HS-27A (cell line): ENCODE measurements at regions not wholly inside any gene's neighbourhood (a gene's known extent, or its start where the extent isn't known, plus 50 kb on each side); places are given as distances from the start of the nearest gene placed in this dataset.

ENCODE experiments used
- DNase-seq: peaks from one replicate; pipeline ENCODE4 v3.0.0-alpha.2; 2012; ENCODE audit warnings: low read depth, missing footprints

DNA sequence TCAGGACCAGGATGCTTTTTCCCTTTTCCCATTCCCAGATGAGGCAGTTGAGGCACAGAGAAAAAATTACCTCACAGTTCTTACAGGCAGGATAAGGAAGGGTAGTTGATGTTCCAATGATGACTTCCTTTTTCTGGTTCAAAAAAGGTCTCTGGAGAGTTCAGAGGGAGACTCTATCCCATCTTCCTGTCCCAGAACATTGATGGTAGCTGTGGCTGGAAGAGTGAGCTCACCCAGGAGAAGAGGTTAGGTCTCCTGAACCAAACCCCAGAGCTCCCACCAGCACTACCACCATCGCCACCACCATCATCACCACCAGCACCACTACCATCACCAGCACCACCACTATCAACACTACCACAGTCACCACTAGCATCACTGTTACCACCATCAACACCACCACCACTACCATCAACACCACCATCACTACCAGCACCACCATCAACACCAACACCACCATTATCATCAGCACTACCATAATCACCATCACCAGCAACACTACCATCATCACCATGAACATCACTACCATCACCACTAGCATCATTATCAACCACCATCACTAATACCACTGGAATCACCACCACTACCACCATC, 105.5 kb upstream of the RUNX3 start:
- DNase-seq, result no peak

DNA sequence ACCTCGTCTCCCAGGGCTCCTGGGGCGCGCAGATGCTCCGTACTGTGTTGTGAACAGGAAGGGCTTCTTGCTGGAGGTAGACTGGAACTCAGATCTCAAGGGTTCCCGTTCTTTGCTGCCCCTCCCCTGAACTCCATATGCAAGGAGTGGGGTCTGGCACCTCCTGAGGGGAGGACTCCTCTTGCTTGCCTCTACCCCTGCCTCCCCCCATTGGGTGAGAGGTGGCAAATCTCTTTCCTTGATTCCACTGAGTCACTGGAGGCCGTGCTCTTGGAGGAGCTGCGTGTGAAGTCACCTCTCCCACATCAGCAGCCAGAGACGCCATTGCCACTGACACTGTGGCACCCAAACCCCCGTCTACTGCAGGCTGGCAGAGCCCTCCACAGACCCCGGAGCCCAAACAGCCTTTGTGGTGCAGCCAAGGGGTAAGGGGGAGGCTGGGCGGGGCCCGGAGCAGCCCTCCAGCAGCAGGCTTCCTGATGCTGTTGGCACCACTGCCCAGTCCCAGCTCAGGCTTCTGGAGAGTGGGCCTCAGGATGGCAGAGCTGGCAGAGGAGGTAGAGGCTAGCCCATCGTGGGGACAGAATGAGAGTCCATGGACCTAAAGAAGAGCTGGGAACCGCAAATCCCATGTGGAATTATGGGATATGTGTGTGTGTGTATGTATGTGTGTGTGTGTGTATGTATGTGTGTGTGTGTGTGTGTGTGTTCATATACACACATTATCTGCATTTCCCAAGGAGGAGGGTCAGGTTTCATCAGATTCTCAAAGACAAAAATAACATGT, 104.9 kb upstream of the RUNX3 start:
- no peak for DNase-seq

DNA sequence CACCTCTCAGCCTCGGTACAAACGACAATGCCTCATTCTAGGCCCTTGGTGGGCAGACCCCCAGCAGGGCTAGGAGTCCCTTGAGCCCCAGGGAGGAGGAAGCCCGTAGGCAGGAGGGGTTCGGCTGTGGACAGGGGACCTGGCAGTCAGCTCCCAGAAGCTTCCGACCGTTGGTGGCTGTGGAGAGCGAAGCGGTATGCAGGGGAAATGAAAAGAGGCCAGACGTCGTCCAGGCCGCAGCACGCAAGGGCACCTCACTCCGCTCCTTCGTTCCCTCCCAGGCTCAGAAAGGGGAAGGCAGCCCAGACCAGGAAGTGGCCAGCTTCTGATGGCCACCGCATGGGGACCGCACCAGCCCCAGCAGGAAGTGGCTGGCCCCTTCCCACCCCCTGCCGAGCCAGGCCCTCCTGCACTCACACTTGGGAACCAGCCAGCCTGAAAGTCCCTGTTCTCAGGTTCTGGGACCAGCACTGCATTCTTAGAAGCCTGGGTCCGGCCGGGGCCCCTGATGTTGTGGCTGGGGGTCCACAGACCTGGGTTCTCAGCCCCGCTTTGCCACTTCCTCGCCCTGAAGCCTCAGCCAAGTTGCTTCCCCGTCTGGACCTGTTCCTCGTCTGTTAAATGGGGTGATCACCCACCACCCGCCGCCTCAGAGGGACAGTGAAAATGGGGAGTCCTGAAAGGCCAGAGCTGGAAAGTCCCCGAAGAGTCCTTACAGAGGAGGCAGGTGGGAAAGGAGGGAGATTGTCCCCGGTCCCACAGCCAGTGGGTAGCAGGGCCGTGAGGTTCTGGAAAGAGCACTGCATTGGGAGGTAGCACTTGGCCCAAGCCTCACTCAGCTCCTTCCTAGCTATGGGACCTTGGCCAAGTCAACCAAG, 104.0 kb upstream of the RUNX3 start:
- no peak for DNase-seq

DNA sequence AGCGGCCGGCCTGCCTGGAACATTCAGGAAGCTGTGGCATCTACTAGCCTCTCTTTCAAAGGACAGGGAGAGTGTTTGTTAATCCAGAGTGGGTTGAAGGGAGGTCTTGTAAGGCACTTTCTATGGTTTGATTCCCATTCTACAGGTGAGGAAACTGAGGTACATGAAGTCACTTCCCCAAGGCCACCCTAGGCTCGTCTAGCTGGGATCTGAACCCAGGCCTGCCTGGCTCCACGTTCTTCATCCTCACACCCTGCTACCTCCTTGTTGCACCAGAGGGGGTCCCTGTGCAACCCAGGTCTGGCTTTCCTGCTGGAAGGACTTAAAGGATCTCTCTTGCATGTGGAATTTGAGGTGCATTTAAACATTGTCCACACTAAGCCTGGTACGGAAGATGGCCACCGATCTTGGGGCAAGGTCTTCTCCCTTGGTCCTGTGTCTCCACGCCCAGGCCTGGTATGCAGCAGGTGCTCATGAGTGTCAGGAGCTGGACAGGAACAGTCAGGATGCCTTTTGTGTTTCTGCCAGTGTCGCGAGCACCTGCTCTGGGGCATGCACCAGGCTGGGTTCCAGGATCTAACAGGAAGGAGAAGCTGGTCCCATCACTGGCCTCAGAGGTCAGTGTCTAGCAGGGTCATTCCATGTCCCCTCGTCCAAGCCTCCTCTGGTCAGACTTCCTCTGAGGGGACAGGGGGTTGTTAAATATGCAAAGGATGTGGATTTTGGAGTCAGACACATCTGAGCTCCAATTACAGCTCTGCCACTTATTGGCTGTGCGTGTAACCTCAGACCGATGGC, 103.2 kb upstream of the RUNX3 start:
- DNase-seq, result no peak

DNA sequence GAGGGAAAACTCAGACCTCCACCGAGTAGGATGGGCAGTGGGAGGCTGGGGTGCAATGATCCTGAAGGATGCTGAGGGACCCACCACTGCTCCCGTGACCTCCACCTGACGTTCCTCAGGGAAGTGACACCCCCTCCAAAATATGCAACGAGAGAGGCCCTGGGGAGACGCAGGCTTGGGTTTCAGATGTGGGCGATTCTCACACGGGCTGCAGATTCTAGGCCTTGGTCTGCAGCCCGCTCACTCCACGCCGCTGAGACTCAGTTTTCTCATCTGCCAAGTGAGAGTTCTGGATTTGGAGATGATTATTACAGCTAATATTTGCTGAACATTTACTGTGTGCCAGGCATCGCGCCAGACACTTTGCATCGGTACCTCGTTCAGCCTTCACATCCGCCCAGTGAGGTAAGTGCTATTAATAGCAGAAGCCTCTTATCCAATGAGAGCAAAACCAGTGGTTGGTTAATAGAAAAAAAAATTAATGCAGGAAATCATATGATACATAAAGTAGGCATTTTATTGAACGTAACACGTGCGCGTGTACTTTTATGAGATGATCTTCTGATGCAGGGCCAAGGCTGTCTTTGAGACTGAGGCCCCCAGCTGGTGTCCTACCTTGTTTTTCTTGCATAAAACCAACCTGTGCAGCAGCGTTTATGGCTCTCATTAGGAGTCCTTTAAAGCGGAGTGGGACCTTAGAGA, 102.0 kb upstream of the RUNX3 start:
- no peak for DNase-seq

DNA sequence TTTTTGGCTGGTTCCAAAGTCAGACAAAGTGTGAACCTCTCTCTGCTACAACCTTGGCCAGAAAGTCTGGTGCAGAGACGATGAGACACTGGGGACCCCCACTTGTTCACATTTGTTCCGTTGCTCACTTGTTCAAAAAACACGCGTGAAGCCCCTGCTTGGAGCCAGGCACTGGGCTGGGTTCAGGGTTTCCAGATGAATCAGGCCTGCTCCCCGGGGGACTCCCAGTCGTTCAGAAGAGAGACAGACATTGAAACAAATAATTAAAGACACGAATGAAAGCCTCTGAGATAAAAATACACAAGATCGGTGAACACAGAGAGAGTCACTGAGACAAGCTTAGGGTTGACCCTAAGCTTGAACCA, 101.5 kb upstream of the RUNX3 start:
- DNase-seq, result no peak

DNA sequence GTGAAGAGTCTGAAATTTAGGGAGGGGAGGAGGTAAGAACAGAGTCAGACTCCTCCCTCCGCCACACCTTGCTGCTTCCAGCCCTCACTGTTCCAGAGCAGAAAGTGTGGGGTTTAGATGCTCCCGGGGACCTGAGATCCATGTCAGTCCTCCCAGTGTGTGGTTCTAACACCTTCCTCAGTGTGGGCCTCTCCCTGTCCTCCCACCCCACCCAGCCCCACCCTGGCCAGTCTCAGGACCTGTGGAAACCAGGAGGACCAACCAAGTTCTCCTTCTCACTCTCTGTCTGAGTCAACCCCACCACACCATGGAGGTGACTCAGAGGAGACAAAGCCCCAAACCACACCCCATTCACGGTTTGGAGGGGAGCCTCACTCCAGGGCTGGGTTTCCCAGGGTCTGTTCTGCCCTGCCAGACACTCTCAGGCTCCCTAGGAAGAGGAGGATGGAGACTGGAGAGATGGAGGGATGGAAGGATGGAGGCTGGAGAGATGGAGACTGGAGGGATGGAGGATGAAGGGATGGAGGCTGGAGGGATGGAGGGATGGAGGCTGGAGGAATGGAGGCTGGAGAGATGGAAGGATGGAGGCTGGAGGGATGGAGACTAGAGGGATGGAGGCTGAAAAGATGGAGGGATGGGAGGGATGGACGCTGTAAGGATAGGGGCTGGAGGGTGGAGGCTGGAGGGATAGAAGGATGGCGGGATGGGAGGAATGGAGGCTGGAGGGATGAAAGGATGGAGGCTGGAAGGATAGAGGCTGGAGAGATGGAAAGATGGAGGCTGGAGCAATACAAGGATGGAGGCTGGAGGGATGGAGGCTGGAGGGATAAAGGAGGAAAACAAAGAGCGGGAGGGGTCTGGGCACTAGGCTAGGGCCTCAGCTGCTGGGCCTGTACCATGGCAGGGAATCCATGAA, 100.9 kb upstream of the RUNX3 start:
- no peak for DNase-seq

DNA sequence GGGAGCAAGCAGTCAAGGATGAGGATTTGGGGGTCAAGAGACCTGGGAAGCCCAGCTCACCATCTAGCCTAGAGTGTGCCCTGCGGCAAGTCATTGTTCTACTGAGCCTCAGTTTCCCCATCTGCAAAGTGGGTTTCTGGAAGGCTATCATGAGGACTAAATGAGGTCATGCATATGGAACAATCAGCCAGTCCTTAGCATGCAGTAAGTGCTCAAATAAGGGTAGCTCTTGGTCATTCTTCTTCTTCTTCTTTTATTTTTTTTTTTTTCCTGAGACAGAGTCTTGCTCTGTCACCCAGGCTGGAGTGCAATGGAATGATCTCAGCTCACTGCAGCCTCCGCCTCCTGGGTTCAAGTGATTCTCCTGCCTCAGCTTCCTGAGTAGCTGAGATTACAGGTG, 99.9 kb upstream of the RUNX3 start:
- DNase-seq, result no peak

DNA sequence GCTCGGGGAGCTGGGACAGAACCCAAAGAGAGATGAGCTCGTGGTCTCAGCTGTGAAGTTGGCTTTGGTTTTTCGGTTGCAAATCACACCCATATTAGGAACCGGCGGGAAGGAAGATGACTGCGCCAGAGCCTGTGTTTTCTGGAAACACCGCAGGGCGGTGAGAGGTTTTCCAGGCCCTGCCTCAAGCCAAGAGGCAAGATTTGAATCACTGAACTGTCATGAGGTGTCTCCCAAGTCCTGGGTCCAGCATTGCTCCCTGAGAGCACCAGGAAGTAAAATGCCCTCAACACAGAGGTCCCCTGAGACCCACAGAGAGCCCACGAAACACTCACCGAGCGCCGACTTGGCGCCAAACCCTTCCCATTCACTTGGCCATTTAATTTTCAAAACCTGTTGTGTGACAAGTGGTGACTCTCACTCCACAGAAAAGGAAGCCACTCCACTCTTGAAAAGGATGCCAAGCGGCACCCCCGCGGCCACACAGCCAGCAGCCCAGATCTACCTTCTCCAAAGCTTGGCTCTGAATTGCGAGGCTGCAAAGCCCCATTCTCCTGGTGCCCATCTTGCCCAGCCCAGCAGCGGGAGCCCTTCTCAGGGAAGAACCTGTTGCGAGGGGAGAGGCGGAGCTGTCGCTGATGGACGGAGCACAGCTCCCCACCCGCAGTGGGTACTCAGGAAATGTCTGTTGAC, 99.0 kb upstream of the RUNX3 start:
- DNase-seq, result no peak

DNA sequence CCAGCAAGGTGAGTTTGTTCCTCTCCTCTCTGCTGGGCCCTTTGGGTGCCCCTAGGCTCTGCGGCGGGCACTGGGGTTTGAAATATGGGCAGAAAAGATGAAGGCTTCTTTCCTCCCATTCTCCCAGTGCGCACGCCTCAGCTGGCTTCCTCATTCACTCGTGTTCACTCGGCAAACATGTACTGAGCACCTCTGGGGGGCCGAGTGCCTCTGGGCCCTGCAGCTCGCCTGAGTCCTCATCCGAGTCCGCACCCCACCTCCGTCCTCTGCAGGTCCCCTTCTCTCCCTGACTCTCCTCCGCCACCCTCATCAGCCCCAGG, 98.5 kb upstream of the RUNX3 start:
- DNase-seq, result no peak

DNA sequence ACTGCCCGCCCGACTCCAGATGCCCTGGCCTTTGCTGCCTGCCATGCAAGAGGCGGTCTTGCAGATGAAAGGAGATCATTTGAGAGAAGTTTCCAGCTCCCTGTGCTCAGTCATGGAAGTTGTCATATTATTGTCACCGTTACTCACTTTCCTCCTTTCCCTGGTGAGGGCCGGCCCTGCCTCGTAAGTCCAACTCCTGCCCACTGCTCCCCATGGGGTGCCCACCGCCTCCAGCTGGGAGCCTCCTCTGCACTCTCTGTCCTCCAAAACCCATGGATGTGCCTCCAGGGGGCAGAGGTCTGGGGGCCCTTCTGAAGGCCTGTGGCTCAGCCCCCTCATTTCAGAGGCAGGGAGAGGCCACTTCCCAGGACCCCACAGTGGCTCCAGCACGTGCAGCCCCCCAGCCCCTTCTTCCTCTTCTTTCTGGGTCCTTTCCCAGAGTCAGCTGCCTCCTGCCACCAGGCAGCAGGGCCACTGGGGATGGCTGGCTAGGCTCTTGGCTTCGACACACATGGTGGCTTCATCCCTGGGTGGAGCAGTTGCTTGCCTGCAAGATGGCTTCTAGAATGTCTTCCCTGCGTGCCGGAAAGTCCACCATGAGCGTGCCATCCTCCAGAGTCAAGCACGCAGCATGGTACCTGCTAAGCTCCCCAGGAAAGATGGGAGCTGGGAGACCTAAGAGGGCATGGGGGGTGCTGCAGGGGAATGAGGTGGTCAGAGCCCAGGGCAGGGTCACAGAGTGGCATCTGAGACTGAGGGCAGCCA, 97.9 kb upstream of the RUNX3 start:
- DNase-seq, result no peak

DNA sequence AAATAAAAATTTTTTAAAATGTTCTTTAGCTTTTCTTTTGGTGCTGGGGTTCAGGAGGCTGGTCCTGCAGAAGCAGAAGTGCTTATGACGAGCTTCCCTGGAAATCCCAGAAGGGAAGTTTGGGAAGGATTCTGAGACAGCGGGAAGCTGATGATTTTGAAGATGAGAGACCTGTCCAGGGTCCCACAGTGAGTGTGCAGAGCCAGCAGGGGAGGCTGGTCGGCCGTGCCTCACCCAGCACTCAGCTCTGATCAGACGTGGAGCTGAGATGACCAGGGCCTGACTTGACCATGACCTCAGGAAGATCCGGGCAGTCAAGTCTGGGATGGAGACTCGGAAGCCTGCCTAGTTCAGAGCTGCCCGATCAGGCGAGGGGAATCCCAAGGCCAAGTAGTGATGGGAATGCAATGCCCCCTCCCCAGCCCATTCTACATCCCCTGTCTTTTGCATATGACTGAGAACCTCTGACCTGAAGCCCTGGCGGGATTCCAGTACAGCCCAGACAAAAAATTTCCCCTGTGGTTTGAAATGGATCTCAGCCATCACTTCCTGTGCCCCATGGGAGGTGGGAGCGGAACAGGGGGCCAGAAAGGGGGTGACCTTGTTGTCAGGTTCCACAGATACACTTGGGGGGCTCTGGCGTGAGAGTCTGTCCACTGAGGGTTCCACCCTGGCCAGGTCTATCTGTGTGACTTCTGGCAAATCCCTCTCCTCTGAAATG, 96.8 kb upstream of the RUNX3 start:
- DNase-seq, result no peak

DNA sequence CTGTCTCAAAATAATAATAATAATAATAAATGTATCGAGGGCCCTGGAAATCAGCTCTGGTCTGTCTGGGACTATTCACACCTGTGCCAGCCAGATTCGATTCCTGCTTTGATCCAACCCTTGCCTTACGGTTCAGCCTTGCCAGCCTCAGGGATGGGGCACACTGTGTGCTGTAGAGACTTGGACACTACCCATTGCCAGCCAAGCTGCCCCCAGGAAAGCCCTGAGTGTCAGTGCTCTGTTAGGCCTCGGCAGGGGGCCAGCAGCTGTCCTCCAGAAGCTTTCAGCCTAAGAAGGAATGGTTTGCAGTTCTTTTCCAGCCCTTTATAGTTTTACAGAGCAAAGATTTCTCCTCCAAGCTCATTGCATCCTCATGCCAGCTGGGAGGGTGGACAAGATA, 96.2 kb upstream of the RUNX3 start:
- DNase-seq, result no peak

DNA sequence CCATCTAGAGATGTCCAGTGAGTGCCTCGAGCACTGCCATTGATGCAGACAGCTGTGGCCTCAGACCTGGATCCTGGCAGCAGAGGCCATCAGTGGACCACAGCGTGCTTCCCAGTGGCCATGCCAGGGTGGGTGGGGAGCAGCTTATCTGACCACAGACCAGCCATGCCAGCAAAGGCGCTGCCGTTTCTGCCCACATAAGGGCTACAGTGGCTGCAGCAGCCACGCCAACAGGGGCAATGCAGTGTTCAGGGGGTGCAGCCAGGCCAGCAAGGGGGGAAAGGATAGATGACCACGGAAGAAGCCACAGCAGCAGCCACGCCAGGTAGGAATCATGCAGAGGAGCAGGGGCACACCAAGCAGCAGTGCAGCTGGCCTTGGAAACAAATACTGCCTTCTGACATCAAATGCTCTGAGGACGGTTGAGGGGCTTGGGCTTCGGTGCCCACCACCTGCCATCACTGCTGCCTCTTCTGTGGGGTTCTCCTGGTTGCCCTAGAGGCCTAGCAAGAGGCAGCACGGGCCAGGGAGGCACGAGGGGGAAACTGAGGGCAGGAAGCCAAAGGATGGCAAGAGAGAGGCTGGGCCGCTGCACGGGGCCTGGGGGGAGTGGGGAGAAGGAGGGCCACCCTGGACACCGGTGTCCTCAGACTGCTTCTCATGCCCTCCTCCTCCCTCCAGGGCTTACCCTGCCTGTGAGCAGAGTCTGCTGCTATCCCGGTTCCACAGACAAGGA, 94.7 kb upstream of the RUNX3 start:
- no peak for DNase-seq

DNA sequence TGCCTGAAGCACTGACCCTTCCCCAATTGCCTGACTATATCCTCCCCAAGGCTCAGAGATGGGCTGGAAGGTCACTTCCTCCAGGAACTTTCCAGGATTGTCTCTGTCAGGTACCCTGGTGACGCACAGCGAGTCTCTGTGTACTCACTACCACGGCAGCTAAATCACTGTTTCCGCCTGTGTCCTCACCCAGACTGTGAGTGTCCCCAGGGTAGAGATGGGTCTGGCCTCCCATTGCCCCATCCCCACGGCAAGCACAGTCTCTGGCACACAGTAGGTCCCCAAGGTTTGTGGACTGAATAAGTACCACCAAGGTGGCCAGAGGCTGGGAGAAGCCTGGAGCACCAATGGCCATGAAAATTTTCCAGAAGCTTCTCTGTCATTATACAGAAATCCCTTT, 93.8 kb upstream of the RUNX3 start:
- no peak for DNase-seq

DNA sequence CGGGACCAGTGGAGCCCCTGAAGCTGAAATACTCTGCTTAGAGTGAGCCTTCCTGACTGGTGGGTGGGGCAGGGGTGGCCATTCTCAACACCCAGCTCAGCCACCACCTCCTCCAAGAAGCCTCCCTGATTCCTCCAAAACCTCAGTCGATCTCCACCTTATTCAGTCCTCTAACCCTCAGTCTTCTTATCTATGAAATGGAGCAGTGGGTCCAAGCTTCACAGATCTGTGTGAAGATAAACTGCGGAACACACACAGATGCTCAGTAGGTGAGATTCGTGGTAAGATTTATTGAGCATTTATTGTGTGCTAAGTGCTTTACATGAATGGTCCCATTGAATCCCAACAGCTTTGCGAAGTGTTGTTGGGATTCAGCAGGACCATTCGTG, 93.1 kb upstream of the RUNX3 start:
- no peak for DNase-seq

DNA sequence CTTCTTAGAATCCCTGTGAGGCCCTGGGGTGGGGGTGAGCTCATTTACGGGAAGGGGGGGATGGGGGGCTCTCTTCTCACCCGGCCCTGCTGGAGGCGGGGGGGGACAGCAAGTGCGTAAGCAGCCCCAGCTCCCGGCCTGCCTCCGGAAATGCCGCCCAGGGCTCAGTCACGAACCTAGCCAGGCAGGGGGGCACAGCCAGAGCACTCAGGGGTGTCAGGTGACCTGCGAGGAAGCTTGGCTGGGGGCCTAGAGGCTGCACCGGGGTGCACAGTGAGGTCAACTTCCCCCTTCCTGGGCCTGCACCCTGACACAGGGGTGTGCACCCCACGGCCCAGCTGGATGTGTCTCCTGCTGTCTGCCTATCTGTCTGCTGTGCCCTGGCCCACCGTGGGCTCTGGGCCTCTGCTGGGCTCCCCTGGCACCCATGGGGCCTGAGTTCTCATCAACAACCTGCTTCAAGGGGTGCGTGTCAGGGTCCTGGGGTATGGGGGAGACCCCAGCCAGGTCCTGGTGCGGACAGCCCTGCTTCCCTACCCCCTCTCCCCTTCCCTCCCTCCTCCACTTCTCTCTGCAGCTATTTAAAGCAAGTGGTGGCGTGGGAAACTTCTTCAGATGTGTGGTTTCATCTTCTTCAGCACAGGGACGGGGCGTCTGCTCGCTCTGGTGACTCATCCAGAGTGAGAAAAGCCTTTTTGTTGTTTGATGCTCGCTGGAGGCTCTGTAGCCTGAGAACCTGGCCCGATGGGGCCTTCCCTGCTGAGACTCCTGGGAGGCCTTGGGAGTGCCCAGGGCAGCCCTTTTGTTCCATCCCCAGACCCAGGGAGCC, 92.5 kb upstream of the RUNX3 start:
- peak; percentile 19 for DNase-seq
